ENCODE measurements at regions not wholly inside any gene's neighbourhood (a gene's known extent, or its start where the extent isn't known, plus 50 kb on each side); places are given as distances from the start of the nearest gene placed in this dataset.
"Not testable (repeated sequence)": the region's sequence is repeated elsewhere in the genome, so short reads cannot be mapped to it uniquely, and the experiment has no call there.

GRCh38 chr6:165843121-165843520 is 180.1 kb upstream of the PDE10A start:
- DNase-seq: no peak

DNA sequence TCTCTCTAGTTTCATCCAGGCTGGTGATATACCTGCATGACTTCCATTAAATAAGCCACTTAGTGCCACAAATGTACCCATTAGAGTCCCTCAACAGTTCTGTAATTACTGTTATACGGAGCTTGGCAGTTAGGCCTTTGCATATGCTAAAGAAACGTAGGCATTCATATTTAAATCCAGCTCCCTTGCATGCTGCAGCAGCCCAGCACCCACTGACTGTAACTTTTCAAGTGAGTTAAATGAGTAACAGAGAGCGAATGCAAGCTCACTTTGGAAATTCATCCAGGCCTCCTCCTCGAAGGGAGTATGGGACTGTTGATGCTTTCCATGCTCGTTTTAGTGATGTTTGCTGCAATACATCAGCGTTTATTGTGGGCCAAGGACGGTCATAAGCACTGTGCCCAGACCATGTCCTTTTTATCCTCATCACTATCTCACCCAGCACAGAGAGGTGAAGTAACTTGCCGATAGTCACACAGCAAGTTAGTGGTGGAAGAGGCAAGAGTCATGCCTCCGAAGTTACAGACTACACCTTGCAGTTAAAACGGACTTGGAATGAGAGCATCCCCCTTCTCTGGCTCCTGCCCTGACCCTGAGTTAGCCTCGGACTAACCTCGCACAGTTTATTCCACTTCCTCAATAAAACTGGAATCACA is 179.4 kb upstream of the PDE10A start:
- DNase-seq: no peak

DNA sequence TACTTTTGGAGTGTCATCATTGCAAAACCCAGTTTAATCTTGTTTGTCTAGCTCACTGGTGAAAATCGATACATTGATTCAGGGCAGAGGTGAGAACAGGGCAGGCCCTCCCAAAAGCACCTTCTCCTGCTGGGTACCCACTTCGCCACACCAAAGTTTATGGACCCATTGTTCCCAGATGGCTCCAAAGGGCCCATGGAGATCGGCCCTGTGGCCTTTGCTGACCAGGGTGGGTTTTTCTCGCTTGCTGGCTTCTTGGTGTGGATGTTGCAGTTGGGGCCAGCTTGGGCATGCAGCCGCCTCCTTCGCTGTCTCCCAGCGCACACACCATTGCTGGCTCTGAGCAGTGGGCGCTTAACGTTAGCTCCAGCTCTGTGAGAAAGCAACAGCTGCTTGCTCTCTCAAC is 178.1 kb upstream of the PDE10A start:
- DNase-seq: no peak

- no peak for DNase-seq
Measured at GRCh38 chr6:165837948-165838745, 175.1 kb upstream of the PDE10A start.

DNA sequence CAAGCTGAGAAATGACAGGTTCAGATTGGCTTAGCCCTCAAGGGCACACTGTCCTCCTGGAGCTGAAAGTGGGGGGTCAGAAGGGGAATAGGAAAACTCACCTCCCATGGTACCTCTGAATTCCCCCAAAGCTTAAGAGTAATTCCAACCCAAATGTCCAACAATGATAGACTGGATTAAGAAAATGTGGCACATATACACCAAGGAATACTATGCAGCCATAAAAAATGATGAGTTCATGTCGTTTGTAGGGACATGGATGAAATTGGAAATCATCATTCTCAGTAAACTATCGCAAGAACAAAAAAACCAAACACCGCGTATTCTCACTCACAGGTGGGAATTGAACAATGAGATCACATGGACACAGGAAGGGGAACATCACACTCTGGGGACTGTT is 173.6 kb upstream of the PDE10A start:
- not testable (repeated sequence) for DNase-seq

DNA sequence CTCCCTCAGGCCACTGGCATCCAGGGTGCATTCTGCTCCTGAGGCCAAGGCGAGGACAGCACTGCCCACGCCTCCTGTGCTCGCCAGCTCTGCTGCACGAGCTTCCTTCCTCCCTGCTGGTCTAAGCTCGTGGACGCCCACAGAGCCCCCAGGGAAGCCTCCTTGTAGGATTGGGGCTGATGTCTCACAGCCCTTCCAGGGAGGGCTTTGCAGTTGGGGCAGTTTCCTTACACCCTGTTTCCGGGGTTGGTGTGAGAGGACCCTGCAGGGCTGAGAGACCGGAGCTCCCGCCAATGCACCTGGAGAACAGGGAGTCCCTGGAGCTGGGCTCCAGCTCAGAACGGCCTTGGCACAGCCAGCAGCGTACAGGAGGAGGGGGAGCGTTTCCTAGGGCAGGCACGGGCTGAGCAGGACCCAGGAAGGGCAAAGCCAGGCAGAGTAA is 172.4 kb upstream of the PDE10A start:
- no peak for DNase-seq

- no peak for DNase-seq
Measured at GRCh38 chr6:165834613-165835259, 171.7 kb upstream of the PDE10A start.

GRCh38 chr6:165833355-165833754 is 170.3 kb upstream of the PDE10A start:
- no peak for DNase-seq

GRCh38 chr6:165831812-165832510 is 168.9 kb upstream of the PDE10A start:
- DNase-seq: no peak

- no peak for DNase-seq
Measured at GRCh38 chr6:165830761-165831160, 167.7 kb upstream of the PDE10A start.

DNA sequence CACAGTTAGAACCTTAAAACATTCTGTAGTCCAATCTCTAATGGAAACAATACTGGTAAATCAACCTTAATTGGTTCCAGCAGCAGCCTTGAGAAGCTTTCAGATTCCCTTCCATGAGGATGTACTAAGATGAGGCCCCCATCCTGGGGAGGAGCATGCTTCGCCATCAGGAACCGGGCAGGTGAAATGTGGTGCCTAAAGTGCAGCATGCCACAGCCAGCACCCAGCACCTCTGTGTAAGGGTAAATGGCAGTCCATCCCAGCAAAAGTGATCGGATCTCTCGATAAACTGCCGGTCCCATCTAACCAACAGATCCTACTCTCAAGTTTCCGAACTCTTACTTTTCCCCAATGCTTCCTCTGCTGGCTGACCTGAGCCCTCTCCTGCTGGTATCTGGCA is 166.3 kb upstream of the PDE10A start:
- no peak for DNase-seq

GRCh38 chr6:165827190-165827518 is 164.1 kb upstream of the PDE10A start:
- no peak for DNase-seq

DNA sequence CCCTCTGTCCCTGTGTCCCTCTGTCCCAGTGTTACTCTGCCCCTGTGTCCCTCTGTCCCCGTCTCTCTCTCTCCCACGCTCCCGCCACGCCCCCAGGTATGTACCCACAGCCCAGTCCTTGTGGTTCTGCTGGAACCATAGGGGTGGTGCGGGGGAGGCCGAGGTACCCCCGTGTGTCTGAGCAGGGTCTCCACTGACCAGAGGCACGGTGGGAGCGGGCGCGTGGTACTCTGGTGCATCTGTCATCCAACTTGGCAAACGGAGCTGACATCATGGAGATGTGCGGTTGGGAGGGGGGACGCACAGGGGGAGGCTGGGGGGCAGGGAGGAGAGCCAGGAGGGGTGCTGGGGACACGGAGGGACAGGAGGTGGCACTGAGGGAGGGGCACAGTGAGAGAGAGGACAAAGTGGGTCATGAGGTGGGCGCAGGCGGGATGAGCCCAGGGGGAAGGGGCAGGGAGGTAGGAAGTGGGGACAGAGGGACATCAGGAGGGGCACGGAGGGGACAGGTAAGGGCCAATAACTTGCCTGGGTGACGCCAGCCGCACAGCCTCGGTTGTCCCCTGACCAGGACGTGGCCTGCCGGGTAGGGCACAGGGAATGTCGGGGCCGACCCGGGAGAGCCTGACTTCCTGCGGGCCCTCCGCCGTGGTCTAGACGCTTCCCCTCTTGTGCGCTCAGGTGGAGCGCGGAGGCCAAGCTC is 163.6 kb upstream of the PDE10A start:
- DNase-seq: no peak

DNA sequence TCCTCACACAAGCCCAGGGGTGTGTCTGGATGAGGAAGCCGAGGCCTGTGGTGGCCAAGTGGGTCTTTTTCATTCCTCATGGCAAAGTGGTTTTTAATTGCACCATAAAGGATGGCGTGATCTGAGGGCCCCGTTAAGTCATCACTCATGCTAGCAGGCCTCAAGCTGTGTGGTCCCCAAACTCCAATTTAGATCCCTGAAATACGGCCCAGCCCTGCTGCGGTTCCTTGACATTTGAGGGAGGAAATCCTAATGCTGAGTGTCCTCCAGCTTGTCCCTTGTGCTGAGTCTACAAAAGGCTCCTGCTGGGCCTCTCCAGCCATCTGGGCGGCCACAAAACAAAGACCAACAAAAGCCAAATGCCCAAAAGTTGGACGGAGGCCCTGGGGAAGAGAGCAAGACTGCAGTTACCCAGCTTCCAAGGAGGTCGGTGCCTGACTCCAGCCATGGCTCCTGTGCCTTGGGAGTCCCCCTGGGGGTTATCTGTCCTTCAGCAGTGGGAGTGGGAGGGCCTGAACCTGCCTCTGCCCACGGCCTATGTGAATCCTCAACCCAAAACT is 162.3 kb upstream of the PDE10A start:
- DNase-seq: no peak

DNA sequence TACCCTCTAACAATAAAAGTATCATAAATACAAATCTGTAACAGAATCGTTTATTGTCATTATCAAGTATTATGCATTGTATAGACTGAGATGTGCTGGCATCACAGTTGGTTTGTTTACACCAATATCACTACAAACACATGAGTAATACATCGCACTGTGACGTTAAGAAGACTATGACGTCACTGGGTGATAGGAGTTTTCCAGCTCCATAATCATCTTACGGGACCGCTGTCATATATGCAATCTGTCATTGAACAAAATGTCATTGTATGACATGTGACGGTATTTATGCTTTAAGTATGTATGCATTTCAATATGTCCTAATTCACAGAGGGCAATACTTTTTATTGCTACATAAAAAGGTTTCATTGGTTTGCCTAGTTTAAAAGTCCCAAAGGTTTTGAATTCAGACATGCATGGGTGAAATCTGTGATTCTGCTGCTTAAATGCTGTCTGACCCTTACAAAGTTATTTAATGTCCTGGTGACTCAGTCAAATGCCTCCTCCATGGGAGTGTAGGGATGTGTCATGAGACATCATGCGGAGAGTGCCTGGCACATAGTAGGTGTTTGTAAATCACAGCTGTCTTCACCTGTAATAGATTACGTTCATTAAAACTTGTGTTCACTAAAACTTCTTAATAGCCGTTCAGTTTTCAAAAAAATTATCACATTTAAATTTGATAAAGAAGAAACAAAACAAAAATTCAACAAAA is 160.7 kb upstream of the PDE10A start:
- DNase-seq: no peak

GRCh38 chr6:165822501-165822900 is 159.5 kb upstream of the PDE10A start:
- no peak for DNase-seq

DNA sequence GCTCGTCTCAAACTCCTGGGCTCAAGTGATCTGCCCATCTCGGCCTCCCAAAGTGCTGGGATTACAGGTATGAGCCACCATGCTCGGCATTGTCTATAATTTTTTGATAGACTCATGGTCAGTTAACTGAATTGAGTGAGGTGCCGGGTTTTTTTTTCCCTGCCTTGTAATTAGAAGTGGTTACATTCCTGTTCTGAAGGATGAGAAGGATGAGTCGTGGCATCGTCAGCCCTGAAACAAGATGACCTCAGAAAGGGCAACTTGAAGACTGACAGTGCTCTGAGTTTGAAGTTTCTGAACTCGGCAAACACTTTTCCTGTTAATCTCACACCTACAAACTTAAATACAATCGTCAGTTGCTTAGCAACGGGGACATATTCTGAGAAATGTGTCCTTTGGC is 158.7 kb upstream of the PDE10A start:
- no peak for DNase-seq

DNA sequence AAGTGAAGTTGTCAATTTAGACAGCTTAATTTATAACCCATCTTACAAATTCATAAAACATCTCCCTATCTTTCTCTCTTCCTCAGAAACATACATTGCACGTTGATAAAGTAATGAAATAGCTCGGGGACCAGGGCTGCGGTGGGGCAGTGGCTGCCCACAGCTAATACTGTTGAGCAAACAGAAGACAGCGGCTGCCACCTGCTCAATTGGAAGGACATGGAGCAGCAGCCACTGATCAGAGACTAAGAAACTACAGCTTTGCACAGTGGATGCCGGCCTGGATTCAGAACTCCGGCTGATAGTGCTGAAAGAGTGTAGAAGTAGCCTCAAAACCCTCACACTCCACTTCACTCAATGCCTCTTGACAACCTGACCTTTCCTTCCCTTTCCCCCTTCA is 157.9 kb upstream of the PDE10A start:
- DNase-seq: no peak

GRCh38 chr6:165820407-165820806 is 157.4 kb upstream of the PDE10A start:
- no peak for DNase-seq

GRCh38 chr6:165819394-165819793 is 156.4 kb upstream of the PDE10A start:
- no peak for DNase-seq

- no peak for DNase-seq
Measured at GRCh38 chr6:165818200-165818599, 155.2 kb upstream of the PDE10A start.

DNA sequence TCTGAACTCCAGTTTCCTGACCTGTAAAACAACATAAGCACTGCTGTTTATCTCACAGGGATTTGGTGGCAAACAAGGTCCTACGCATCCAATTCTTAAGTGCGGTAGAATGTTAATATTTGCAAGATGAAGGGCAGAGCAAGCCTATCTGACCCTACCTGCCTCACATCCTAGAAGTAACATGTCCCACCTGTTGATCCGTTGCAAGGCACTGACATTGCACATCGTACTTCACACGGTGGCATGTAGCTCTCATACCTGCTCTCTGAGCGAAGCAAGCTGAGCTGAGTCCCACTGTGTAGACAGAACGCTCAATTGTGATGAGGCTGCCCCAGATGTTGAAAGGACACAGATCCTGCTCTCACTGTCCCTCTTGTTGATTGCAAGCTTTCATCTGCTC is 154.7 kb upstream of the PDE10A start:
- DNase-seq: no peak

Data from effector CD4-positive, alpha-beta T cell (primary cell).